Embryonic facial prominence (tissue), 1 donor: ENCODE measurements at regions not wholly inside any gene's neighbourhood (a gene's known extent, or its start where the extent isn't known, plus 50 kb on each side); places are given as distances from the start of the nearest gene placed in this dataset.
"Not testable (repeated sequence)": the region's sequence is repeated elsewhere in the genome, so short reads cannot be mapped to it uniquely, and the experiment has no call there.

Experiments used
- DNase-seq: peaks from one replicate; pipeline ENCODE4 v3.0.0-alpha.2; 2016; ENCODE audit errors: extremely low spot score

DNA sequence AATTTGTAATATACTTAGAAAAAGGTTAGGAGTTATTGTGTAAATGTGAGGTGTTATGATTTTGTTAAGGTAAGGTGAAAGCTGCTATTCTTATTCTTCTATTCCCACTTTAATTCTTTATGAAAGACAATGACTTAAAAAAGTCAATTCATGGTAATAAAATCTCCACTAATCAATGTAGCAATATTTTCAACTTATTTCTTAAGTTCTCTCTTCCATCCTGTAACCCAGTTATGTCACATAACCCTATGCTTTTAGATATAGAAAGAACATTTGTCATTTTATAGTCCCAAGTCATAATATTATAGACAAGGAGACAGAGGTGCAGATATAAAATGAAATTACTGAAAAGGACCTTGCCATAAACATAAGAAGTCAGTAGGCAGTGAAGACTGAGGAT is 157.9 kb upstream of the SLC7A11 start:
- DNase-seq: no peak

GRCh38 chr4:138399081-138399480 is 156.9 kb upstream of the SLC7A11 start:
- no peak for DNase-seq

GRCh38 chr4:138398322-138398721 is 156.2 kb upstream of the SLC7A11 start:
- DNase-seq: no peak

- DNase-seq: no peak
These were observed 151.9 kb upstream of the SLC7A11 start for GRCh38 chr4:138393886-138394610.

DNA sequence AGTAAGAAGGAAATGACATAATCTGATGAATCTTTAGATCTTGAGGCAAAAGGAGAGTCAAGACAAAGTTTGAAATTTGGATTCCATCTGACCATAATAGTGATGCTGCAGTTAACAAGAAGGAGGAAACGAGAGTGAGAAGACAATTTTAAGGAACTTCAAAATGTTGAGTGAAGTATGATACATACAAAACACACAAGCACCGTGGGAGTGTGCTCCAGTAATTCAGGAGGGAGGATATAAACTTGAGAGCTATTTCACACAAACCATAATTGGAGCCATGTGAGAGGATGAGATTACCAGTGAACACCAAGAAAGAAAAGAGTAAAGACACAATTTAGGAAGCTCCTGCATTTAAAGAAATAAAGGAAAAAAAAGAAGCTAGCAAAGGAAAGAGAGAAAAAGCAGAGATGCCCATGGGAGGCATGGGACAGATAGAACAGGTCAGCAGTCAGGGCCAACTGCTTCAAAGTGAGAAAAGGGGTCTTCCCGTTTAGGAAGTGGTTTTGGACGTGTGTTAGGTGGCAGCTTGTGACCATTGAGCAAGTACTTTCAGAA is 150.7 kb upstream of the SLC7A11 start:
- DNase-seq: no peak

DNA sequence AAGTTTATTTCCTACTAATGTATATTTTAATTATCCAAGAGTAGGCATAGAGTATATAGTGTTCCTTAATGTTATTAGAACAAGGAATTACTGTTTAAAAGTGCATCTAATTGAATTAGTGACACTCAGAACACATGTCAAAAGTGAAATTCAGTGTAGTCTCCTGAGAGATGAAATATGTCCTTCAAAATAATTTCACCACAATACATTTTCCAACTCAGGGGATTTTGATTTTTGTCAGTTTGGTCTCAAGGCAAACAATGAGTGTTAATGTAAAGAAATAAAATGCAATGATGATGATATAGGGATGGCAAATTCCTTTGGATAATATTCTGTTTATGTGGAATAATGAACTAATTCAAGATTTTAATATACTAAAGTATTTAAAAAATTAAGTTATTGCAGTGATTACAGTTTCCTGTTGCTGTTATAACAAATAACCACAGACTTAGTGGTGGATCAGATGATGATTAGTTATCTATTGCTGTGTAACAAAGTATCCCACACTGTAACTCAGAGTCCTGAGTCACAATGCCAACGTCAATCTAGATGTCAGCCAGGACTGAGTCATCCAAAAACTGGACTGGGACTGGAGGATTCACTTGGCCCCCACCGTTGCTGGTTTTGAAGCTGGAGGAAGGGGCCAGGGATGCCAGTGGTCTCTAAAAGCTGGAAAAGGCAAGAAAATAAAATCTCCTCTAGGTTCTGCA is 148.0 kb upstream of the SLC7A11 start:
- no peak for DNase-seq

DNA sequence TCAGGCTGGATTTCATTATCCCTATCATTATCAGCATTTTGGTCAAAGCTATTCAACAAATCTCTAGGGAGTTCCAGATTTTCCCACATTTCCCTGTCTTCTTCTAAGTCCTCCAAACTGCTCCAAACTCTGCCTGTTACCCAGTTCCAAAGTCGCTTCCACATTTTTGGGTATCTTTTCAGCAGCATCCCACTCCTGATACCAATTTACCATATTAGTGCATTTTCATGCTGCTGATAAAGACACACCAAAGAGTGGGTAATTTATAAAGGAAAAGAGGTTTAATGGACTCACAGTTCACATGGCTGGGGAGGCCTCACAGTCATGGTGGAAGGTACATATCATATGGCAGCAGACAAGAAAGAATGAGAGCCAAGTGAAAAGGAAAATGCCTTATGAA is 132.8 kb upstream of the SLC7A11 start:
- no peak for DNase-seq

DNA sequence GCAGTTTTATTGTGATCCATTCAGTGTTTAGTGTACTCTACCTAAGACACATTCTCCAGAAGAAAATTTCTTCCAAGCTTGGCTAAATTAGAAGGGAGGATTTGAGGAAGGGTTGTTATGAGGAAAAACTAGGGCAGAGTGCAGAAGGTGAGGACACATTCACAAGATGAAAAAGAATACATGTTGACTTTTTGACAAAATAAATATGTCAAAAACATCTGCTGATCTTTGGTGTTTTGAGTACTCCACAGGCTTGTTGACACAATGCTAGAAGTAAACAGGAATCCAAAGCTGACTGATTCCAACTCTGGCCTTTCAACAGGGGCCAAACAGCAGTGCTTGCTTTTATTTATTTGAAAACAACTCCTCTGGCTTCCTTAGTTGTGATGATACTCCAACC is 125.8 kb upstream of the SLC7A11 start:
- DNase-seq: no peak

DNA sequence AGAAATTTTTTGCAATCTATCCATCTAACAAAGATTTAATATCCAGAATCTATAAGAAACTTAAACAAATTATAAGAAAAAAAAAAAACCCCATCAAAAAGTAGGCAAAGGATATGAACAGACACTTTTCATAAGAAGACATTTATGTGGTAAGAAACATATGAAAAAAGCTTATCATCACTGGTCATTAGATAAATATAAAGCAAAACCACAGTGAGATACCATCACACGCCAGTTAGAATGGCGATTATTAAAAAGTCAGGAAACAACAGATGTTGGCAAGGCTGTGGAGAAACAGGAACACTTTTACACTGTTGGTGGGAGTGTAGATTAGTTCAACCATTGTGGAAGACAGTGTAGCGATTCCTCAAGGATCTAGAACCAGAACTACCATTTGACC is 110.3 kb upstream of the SLC7A11 start:
- DNase-seq: not testable (repeated sequence)

DNA sequence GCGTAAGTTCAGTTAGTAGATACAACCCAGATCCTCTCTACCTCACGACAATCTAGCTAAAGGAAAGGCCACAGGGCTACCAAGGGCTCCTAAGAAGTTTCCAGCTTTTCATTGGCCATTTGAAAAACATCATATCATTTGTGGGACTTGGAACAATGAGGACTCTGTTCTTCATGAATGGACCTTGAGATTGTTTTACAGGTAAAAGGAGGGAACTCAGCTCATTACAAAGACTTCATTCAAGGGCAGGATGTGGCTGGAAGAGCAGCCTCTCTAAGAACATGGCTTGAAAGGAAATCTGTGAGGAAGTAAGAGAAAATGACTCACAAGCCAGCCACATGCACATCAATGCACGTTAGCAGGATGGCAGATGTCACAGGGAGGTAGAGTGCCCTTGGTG is 105.9 kb upstream of the SLC7A11 start:
- DNase-seq: no peak

GRCh38 chr4:138347561-138347960 is 105.4 kb upstream of the SLC7A11 start:
- no peak for DNase-seq

GRCh38 chr4:138344851-138345250 is 102.7 kb upstream of the SLC7A11 start:
- no peak for DNase-seq

- DNase-seq: no peak
These were observed 101.9 kb upstream of the SLC7A11 start for GRCh38 chr4:138344054-138344453.

- DNase-seq: no peak
These were observed 99.7 kb upstream of the SLC7A11 start for GRCh38 chr4:138341739-138342415.

DNA sequence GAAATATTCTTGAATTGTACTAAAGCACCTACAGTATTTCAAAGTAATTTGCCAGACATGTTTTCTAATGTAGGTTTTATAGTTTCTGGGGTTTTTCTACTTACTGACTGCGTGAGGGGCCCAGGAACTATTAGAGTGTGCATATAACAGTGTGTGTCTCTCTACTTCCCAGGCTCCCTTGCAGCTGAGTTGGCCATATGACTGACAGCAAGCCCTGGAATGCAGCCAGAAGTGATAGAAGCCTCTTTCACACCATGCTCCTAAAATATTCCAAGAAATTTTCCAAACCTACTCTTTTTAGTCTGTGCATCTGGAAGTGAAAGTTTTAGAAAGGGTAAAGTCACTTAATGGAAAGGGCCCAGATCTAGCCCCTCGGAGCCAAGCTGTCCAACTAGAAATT is 96.7 kb upstream of the SLC7A11 start:
- DNase-seq: no peak

DNA sequence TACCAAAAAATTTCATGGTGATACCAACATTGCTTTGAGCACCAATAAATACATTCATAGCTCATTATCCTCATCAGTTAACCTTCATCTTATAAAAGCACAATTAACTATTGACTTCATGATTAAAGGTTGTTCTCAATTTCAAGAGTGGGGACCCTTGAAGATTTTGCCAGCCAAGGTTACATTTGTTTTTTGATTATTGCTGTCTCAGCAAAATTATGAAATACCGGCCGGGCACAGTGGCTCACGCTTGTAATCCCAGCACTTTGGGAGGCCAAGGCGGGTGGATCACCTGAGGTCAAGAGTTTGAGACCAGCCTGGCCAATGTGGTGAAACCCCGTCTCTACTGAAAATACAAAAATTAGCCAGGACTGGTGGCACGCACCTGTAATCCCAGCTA is 96.1 kb upstream of the SLC7A11 start:
- not testable (repeated sequence) for DNase-seq

DNA sequence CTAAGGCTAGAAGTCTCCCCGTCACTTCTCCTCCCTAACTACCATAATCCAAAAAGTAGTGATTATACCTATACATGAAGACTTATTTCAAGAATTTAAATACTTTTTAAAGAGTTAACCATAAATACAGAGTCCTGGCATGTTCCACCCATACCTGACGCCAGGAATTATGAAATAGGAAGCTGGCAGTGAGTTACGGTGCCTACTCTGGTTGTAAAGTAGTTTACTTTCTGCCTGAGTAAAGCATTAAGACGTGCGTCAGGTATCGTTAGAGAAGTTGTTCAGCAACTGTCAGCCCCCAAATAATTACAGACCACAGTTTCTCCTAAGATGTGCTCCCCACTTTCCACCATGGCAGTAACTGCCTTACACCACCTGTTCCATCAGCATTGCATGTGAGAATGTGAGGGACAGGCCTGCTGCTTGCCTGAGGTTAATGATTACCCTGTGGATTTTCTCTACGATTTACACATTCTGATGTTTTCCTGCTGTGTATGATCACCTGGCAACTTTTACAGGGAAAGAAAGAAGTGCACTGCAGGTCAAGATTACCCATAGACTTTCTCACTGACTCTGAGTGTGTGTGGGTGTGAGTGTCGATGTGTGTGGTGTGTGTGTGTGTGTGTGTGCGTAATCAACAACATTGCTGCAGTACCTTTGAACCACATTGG is 92.3 kb upstream of the SLC7A11 start:
- no peak for DNase-seq

- not testable (repeated sequence) for DNase-seq
These were observed 90.3 kb upstream of the SLC7A11 start for GRCh38 chr4:138332415-138332814.

DNA sequence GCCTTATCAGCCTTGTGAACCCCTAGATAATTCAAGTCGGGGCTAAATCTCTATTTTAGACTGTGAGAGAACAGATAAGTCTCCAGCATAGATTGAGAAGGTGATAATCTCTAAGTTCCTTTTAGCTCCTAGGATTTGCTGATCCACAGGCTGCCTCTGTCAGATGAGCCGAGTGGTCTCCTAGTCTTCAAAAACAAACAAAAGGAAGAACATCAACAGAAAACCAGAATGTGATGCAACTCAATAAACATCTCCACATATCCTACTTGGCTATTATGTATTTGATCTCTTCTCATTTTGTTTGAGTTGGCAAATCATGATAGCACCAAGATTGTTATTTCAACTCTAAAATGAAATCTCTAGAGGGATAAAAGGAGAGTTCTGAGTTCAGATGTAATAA is 88.4 kb upstream of the SLC7A11 start:
- DNase-seq: no peak

DNA sequence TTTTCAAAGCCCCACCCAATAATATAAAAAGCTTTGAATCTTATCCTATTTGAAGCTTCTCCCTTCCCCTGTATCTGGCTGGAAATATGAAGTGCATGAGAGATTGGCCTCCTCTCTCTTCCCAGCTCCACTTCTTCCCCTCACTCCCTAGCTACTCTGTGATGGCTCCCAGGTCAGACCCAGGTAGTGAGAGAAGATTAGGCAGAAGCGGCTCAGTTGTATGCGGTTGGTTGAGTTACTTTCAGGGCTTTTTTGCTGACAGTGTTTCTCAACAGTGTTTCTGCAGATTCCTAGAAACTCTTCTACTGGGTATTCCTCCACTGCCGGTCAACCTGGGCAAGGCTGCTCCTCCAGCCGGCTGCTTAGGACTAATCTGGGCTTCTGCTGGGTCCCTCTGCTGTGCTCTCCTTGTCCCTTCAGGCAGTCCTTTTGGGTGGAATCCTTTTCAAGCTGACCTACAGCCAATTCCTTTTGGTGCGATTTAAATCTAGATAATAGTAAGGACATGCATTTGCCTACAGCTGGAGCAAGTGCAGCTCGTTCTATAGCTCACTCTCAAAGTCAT is 87.4 kb upstream of the SLC7A11 start:
- no peak for DNase-seq

- DNase-seq: no peak
These were observed 85.2 kb upstream of the SLC7A11 start for GRCh38 chr4:138327338-138327737.

- DNase-seq: no peak
These were observed 78.7 kb upstream of the SLC7A11 start for GRCh38 chr4:138320831-138321230.
